ENCODE measurements at regions not wholly inside any gene's neighbourhood (a gene's known extent, or its start where the extent isn't known, plus 50 kb on each side); places are given as distances from the start of the nearest gene placed in this dataset.
"Not testable (repeated sequence)": the region's sequence is repeated elsewhere in the genome, so short reads cannot be mapped to it uniquely, and the experiment has no call there.

DNA sequence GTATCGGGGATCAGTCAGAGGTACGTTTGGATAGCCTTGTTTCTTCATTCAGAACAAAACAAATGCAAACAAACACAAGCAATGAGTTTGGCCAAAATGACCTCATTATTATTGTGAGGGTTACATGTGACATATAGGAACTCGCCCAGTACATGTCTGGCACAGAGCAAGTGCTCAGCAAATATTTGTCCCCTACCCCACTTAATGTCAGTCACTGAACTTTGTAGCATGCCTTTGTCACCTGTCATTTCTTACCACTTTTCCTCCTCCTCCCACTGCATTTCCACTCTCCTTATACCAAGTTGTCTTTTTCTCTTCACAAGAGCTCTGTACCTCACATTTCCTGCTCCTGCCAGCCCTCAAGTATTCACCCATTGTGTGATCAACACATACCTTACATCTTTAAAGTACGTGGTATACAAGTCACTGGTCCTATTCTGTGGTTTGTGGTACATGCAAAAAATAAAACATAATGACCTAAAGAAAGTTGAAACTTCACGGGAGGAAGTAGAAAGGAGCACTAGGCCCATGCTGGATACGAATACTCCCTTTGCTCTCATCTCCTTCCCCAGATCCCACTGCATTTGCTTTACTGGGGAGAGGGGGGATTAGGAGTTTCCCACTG is 236.0 kb downstream of the INHBA start:
- DNase-seq (ENCODE audit: low read depth in 2 of 2), result no peak

DNA sequence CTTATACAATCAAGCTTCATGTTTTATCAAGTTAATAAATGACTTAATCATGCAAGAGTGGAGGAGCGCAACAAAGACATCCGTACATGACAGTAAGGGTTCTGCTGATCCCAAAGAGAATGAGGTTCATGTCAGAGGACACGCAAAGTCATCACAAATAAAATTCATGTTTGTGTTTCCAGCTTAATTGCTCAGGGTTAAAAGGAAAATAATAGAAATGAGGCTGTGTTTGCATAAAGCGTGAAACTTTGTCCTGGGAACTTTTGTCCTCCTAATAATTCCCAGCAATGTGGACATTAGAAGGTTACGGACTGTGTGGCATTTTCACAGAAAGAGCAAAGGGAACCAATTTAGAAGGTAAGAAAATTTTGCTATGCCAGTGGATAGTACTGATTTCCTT is 237.3 kb downstream of the INHBA start:
- DNase-seq (ENCODE audit: low read depth in 2 of 2), result no peak

DNA sequence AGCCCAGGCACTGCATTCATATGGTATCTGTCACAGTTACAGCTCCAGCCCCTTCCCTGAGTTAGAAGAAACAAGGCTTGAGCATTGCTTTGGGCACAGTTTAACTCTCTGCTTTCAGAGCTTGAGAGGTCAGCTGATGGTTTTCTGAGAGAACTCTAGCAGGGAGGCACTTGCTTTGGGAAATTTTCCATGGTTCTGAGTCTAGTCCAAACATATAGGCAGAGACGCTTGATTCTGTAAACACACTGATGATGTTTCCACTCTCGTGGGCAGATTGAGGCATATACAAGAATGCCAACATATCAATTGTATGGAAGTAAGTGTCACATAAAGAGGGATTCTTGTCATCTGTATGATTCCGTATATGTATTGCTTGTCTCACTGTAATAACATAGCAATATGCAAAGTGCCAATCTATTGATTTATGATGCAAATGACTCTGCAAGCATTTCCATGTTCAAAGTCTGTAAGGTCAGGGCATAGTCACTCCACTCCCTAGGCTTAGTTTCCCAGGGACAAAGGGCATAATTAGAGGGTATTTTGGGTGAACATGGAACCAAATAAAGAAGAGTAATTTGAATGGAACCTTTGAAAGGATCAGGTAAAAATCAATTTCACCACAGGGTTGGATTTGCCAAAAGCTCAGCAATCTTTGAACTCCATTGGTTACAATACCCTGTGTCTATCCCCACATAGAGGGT is 239.0 kb downstream of the INHBA start:
- no peak for DNase-seq (ENCODE audit: low read depth in 2 of 2)

DNA sequence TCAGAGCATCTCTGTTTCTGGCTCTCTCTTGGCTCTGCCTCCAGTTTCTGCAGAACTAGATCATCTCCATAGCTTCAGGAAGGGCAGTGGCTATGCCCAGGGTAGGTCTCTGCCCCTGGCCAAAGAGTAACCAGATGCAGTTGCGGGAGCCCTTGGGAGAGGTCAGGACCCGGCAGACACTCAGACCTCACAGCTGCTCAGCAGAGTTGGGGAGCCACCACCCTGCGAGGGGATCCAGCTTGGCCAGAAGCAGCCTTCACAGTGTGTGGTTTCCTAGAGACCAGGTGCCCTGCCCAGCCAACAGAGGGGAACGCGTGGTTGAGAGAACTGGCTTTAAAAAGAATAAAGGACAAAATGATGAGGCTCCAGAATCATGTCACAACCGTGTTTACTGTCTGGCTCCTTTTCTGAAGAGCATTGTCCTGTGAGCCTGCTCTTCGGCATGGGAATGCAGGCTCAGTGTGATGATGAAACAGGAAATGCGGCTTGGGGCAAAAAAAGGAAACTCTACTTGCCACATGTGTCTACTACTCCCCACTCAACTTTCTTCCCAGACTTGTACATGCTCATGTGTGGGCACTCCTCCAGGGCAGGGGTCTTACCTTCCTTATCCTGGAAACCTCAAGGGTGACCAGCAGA is 243.1 kb downstream of the INHBA start:
- DNase-seq (ENCODE audit: low read depth in 2 of 2), result no peak

DNA sequence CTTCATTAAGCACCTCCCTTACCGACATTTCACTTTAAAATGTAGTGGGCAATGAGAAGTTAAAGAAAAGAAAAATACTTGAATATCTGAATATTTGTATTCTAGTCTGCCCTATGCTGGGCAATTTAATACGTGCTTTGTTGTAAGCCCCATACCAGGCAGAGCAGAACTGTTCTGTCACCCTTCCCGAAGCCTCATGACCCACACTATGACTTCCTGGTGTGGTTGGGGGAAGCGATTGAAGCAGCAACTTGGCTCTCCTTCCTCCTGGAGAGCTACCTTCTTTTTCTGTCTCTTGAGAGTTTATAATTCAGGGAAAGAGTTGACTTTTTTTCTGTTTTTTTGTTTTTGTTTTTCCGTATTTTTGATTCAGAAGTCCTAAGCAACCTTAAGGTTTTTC is 243.7 kb downstream of the INHBA start:
- DNase-seq (ENCODE audit: low read depth in 2 of 2), result no peak

DNA sequence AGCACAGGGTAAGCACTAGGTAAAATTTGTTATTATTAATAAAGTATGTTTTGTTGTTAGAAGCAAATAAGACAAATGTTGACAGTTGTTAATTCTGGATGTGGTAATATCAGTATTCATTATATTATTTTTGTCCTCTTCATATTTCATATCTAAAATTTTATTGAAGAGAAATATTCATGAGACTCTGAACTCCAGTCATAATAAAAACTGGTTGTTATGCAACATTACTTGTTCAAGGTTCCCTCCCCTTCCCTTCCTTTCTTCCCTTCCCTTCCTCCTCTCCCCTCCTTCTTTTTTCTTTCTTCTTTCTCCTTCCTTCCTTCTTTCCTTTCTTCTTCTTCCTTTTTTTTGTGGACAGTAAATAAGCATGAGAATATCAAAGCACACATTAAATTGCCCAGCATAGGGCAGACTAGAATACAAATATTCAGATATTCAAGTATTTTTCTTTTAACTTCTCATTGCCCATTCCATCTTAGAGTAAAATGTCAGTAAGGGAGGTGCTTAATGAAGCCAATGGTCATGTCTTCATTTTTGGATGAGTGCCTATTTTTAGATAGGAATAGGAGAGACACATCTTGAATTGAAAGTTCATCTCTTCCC is 245.0 kb downstream of the INHBA start:
- DNase-seq (ENCODE audit: low read depth in 2 of 2), result no peak

DNA sequence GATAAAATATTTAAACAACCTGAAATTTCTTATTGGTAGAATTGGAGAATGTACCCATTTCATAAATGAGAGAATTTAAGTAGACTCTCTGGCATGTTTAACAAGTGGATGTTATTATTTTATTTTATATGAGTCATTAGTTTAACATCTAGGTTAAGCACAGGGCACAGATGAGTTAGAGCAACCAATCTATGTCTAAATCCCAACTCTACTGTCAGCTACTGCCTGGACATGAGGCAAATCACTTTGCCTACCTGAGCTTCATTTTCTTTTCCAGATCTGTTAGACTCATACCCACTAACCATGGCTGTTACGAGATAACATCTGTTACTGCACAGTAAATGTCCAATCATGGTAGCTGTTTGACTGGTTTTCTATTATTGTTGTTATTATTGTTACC is 251.1 kb downstream of the INHBA start:
- DNase-seq (ENCODE audit: low read depth in 2 of 2), result no peak

DNA sequence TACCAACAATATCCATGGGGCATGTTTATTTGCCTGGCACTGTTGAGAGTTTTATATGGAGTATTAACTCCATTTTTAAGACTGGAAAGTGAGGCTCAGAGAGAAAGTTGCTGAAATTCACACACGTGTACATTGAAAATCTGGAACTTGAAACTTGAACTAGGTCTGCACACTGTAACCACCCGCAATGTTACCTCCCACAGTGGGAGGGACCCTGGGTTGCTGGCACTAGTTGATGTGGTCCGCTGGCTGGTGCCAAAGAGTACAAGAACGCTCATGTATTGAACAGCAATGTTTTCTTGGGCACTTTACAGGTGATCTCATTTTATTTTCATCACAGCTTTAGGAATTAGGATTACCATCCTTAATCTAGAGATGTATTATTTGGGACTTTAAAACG is 253.2 kb downstream of the INHBA start:
- DNase-seq (ENCODE audit: low read depth in 2 of 2), result no peak

DNA sequence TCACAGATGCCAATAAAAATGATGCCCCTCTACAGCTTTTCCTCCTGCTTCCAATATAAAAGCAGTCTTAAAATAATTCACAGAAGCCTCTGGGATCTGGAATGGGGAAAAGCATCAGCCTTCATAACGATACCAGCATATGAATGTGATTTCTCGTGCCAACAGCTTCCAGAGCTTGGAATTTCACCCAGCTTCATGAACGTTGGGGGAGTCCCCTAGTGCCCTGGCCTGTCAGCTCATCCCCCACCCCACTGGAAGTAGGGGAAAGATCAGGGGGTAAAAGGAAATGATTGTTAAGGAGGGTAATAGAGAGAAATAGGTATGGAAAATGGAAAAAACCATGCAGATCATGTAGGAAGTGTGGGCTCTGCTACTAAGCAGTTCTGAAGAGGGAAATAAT is 253.6 kb downstream of the INHBA start:
- DNase-seq (ENCODE audit: low read depth in 2 of 2), result no peak

DNA sequence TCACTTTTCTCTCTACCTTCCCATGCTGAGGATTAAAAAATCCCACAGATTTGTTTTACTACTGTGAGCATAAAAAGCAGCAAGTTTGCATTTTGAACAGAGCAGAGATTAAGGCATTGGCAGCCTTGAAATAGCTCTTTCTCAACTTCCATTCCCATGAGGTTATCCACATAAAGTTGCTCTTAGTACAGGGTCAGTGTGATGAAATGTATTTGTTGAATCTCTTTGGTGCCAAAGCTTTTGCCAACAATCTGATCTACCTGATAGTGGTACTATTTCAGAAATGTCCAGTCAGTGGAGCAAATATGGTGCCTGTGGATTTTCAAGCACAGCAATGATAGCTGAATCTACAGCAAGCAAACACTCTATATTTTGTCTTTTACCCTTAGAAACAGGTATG is 254.8 kb downstream of the INHBA start:
- DNase-seq (ENCODE audit: low read depth in 2 of 2), result no peak

DNA sequence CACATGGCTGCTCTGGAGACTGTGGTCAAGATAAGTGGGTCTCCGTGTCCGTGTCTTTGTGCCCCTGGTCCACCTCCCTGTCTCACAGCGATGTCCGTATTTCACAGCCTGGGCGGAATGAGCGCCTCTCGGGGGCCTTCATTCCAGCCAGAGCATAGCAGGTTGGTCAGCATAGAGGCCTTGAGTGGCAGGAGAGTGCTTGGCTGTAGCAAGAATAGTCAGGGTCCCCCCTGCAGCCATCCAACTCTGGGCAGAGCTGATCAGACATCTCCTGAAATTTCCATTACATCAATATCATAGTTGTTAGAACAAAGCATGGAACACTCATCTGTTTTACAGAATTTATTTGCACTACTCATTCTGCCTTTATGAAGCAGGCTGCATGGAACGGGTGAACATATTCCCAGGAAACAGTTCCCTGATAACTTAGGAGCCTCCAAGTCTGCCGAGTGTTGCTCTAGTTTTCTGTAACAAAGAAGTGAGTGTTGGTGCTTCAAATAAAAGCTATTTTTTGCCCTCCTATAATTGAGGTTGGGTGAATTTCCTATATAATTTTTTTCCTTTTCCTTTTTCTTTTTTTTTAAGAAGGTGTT is 255.3 kb downstream of the INHBA start:
- DNase-seq (ENCODE audit: low read depth in 2 of 2), result no peak

DNA sequence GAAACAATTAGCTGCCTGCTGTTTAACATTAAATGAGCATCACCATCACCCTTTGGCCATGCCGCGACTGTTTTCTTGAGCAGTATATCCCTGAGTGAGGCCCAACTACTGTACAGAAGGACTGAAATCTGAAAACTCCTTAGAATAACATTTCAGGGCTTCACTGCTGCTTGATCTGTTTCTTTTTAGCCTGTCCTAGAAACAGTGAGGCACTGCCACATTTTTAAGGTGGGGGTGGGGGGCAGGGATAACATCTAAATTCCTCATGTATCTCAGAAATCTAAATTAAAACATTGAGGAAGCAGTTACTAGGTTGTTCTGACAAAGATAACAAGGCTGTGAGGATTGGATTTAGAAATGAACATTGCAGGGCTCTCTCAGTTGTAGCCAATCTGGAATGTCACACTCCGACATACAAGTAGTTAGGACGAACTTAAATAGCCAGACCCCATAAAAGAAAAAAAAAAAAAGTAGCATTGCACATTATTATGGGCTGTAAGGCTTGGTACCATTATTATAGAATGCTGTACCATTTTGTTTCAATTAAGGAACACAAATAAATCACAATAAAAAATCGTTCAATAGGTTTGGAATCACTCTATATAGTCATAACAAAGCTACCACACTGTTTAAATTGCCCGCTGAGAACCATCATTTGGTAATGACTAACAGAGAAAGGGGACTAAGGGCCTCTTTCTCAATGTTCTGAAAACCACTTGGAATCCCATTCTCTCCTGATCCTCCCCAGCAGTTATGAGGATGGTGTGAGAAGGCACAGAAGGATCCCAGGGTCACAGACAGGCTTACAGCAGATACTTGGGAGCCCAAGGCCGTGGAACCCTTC is 256.1 kb downstream of the INHBA start:
- DNase-seq (ENCODE audit: low read depth in 2 of 2), result no peak

DNA sequence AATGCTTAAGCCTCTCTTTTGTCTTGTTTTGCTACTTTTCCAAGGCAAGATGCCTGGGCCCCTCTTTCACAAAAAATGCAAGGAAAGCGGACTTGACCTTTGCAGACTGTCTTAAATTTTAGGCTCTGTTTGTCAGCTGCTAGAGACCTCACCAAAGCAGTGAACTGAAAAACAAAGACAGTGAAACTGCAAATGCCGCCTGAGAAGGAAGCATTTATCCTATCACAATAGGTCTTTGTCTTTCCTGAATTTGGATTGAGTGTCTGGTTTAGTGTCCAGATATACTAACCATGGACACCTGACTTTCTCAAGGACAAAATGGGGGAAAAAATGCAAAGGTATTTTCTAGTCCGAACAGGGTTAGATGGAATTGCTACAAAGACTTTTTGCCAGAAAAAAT is 256.9 kb downstream of the INHBA start:
- DNase-seq (ENCODE audit: low read depth in 2 of 2), result no peak

DNA sequence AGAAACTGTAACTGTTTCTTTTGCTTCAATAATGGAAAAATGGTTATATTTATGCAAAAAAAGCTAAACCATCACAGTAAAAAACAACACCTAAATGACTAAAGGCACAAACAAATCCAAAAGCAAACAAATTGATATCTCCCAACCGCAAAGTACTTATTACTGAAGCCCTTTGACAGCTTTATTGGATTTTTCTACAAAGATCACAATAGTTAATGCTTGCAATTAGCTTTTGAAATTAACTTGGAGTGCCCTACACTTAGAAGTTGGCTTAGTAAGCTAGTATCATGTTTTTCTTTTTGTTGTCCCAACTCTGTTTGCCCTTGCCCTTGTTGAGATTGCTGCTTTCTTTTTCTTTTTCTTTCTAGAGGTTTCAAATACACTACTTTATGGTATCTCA is 257.5 kb downstream of the INHBA start:
- DNase-seq (ENCODE audit: low read depth in 2 of 2), result no peak

DNA sequence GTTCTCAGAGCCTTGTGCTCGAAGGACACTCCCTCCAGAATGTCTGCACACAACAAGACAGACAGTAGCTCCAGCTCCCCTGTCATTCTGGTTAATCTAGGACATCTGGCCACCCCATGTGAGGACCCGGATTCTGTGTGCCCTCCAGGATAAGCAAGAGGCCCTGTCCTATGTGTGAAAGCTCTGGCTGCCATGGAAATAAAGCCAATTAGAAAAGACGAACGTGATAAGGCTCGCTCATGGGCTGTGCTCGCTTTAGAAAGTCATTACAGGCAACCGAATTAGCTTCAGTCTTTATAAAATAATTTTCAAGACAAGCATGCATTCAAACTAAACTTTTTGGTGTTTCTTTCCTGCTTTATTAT is 263.4 kb downstream of the INHBA start:
- no peak for DNase-seq (ENCODE audit: low read depth in 2 of 2)

DNA sequence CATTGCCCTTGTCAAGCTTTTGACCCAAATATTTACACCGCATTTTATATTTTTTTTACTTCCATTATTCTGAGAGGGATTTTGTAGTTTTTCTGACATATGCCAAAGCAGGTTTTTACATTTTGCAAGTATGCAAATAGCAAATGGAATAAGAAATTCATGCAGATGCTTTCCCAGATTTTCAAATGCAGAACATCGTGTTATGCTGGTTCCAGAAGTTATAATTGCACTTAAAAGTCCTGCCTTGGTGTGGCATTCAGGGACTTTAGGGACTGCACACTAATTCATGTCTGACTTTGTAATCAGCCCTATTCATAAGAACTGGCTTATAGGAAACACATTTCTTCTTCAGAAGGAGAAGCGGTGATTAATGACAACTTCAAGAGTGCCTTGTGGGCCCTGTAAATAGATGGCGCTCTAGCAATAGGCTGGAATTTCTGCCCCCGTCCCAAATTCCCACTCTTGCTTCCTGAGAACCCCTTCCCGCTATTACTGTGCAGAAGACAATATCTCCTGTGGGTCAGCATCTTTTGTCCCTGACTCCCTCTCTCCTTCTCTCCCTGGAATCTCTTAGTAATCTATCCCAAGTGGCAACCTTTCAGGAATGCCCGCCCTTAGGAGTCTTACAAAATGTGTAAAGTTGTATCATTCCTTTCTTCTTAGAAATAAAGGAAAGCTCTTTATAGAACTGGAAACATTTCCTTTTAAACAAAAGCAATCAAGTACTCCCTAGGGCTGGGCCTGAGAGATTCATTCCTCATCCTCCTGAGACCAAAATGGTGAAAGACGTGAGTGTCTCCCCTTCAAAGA is 264.0 kb downstream of the INHBA start:
- DNase-seq (ENCODE audit: low read depth in 2 of 2), result no peak

DNA sequence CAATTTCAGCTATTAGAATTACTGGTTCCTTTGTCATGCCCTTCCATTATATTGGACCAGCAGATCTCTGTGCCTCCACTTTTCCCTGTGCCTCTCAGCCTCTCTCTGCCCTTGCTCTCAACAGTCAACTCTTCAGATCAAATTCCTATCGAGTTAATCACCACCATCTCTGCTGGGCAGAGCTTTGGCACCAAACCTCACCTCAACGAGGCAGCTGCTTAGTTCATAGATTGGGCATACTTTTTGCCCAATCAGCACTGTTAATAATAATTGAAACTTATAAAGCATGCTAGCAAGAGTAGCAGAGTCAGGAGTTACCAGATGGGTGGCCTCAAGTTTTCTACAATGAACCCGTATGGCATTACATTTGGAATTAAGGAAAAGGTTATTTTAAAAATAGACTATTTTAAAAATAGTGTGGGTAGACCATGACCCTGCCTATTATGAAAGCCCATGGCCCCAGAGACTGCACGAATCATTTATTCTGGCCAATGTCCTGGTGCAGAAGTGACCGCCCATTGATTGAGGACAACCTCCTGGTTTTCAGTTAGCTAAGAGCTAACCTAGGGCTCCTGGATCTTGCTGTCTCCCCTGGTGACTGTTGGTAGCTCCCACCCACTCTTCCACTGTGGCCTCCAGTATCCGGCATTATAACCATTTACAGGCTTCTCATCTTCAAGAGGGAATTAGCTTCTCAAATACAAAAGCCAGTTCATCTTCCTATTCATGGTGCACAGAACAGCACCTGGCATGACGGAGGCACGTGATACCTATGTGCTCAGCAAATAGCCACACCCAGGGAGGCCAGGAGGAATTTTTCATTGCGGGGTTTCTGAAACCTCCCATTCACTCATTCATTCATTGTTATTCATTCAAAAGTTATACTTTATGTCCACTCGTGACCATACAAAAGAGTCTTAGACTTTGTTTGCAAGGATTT is 265.4 kb downstream of the INHBA start:
- no peak for DNase-seq (ENCODE audit: low read depth in 2 of 2)

DNA sequence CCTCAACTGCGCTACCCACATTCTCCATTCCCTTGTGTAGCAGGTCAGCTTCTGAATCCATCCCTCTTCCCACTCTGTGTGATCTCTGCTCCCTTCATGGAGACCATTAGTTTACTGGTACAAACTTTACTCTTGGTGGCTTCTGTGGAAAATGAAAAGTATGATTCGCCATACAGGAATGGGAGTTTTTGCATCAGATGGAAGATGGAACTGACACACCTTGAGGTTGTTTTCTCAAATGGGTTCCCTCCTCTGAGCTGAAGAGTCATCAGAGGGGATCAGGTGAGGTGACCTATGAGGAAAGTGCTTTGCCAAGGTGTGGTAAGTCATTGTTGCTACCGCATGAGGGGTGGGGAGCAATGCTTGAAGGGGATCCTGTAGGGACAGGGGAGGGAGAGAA is 266.8 kb downstream of the INHBA start:
- DNase-seq (ENCODE audit: low read depth in 2 of 2), result no peak

DNA sequence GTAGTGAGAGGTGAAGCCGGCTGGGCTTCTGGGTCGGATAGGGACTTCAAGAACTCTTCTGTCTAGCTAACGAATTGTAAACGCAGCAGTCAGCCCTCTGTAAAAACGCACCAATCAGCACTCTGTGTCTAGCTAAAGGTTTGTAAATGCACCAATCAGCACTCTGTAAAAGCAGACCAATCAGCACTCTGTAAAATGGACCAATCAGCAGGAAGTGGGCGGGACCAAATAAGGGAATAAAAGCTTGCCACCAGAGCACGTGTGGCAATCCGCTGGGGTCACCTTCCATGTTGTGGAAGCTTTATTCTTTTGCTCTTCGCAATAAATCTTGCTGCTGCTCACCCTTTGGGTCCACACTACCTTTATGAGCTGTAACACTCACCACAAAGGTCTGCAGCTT is 267.9 kb downstream of the INHBA start:
- not testable (repeated sequence) for DNase-seq (ENCODE audit: low read depth in 2 of 2)

DNA sequence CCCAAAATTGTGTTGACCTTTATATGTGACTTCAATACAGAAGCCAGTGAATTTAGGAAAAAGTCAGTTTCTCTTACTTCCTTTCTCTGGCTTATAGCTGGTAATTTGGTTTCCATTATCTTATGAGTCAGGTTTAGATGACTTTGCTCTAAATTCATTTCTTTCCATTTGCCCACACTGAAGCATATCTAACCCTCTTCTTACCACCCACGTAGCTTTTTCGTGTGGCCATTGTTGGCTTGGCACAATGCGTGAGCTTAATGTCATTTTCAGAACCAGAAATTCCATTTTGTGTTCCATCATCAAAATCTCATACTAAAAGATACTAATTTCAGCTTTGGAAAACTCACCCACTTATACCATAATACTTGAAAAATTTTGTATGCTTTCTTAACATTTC is 271.2 kb downstream of the INHBA start:
- no peak for DNase-seq (ENCODE audit: low read depth in 2 of 2)
